HCT116 (cell line): ENCODE measurements at regions not wholly inside any gene's neighbourhood (a gene's known extent, or its start where the extent isn't known, plus 50 kb on each side); places are given as distances from the start of the nearest gene placed in this dataset.

ENCODE experiments used
- ATAC-seq: fragments of 200-7000 bp; cut with Tn5 transposase; 2 replicates; pipeline ENCODE4 v1.9.1; 2020; ENCODE audit warnings: mild to moderate bottlenecking, moderate library complexity
- BruUV-seq: library from RNA; stranded (reverse); fragments of 400-500 nt; replicated peaks from 2 replicates; lab custom pipeline; 2021; lab: Mats Ljungman, UMichigan
- CTCF ChIA-PET: fragments of 300-600 bp; sonication (Branson Sonifier 250); formaldehyde crosslinking; loops from one replicate; lab custom pipeline; 2021; ENCODE audit warnings: antibody characterized with exemption; lab: Charles Lee
- POLR2A ChIA-PET: fragments of 300-600, 350-600 bp; sonication (Branson Sonifier 250); formaldehyde crosslinking; loops from one replicate; lab custom pipeline; 2021; ENCODE audit warnings: antibody characterized with exemption; lab: Charles Lee
- RAD21 ChIA-PET, 2 experiments: fragments of 300-600 bp; sonication (Branson Sonifier 250); formaldehyde crosslinking; loops; one replicate each; lab custom pipeline; 2023; ENCODE audit warnings: low total read pairs in 2 of 2; ENCODE audit not compliant: uncharacterized antibody in 2 of 2, unreplicated experiment in 2 of 2, low non-redundant PET in 1 of 2; lab: Charles Lee
- DNase-seq: peaks from one replicate; pipeline ENCODE4 v3.0.0-alpha.2; 2010; ENCODE audit warnings: low read depth, low spot score
- H2AFZ ChIP-seq: fragments of 200-600 bp; shearing (Covaris generic), sonication (generic); 2 replicates; pipeline ENCODE4 v1.6.1; 2017; ENCODE audit warnings: low read depth, mixed run types, mixed read lengths, antibody characterized with exemption, low read length; ENCODE audit not compliant: poor library complexity, severe bottlenecking
- H3K27ac ChIP-seq: 2 replicates; pipeline ENCODE4 v1.5.1; 2012; ENCODE audit warnings: low read depth, low read length
- H3K27me3 ChIP-seq: fragments of 200-600 bp; sonication (generic); 2 replicates; pipeline ENCODE4 v1.6.1; 2016; ENCODE audit warnings: mixed run types, low read length, mixed read lengths; ENCODE audit not compliant: insufficient read depth
- H3K36me3 ChIP-seq, 2 experiments: fragments of 200-500 bp in 1 of 2; fragments of 200-600 bp in 1 of 2; sonication (Bioruptor generic) in 1 of 2; sonication (generic) in 1 of 2; 2 replicates each; pipeline versions ENCODE4 v1.5.1 to v1.6.1; 2014 to 2016; ENCODE audit warnings: low read length in 2 of 2, inconsistent platforms in 1 of 2, mixed read lengths in 1 of 2, mixed run types in 1 of 2; ENCODE audit not compliant: insufficient read depth in 2 of 2, control insufficient read depth in 1 of 2
- H3K4me1 ChIP-seq, 2 experiments: fragments of 200-600 bp in 1 of 2; sonication (generic) in 1 of 2; 2 replicates each; pipeline versions ENCODE4 v1.5.1 to v1.6.1; 2012 to 2017; ENCODE audit warnings: low read length in 2 of 2, inconsistent platforms in 1 of 2, mild to moderate bottlenecking in 1 of 2, mixed read lengths in 1 of 2, mixed run types in 1 of 2, moderate library complexity in 1 of 2; ENCODE audit not compliant: insufficient read depth in 2 of 2, control insufficient read depth in 1 of 2
- H3K4me2 ChIP-seq: fragments of 200-600 bp; sonication (generic); 2 replicates; pipeline ENCODE4 v1.6.1; 2017; ENCODE audit warnings: mixed run types, low read length, mixed read lengths
- H3K4me3 ChIP-seq, 2 experiments: fragments of 200-600 bp in 1 of 2; sonication (generic) in 1 of 2; replicated peaks in 1 of 2; 2 replicates each; pipeline ENCODE4 v1.5.1; 2011 to 2016; ENCODE audit warnings: low read length in 2 of 2, control low read depth in 1 of 2, low read depth in 1 of 2, mild to moderate bottlenecking in 1 of 2, mixed read lengths in 1 of 2, mixed run types in 1 of 2
- H3K79me2 ChIP-seq: fragments of 200-600 bp; sonication (generic); 2 replicates; pipeline ENCODE4 v1.6.1; 2017; ENCODE audit warnings: mild to moderate bottlenecking, mixed run types, low read length, moderate library complexity, mixed read lengths; ENCODE audit not compliant: insufficient read depth
- H3K9ac ChIP-seq: fragments of 200-600 bp; sonication (generic); 2 replicates; pipeline ENCODE4 v1.6.1; 2016; ENCODE audit warnings: low read length, mixed read lengths
- H3K9me2 ChIP-seq: fragments of 200-600 bp; sonication (generic), shearing (Covaris generic); 2 replicates; pipeline ENCODE4 v1.6.1; 2017; ENCODE audit warnings: mixed run types, mild to moderate bottlenecking, moderate library complexity; ENCODE audit not compliant: insufficient read depth
- H3K9me3 ChIP-seq, 2 experiments: fragments of 200-500 bp in 1 of 2; fragments of 200-600 bp in 1 of 2; sonication (Bioruptor generic) in 1 of 2; sonication (generic) in 1 of 2; 2 replicates each; pipeline ENCODE4 v1.6.1; 2014 to 2017; ENCODE audit warnings: low read length in 2 of 2, mixed read lengths in 2 of 2, inconsistent platforms in 1 of 2, low read depth in 1 of 2, mild to moderate bottlenecking in 1 of 2, mixed run types in 1 of 2, moderate library complexity in 1 of 2; ENCODE audit not compliant: control insufficient read depth in 1 of 2, insufficient read depth in 1 of 2
- H4K20me1 ChIP-seq: fragments of 200-600 bp; sonication (generic), shearing (Covaris generic); 2 replicates; pipeline ENCODE4 v1.6.1; 2017; ENCODE audit warnings: mixed run types, mild to moderate bottlenecking, moderate library complexity; ENCODE audit not compliant: insufficient read depth
- EGR1 ChIP-seq: IDR thresholded peaks from 2 replicates; pipeline ENCODE4 v1.6.1; 2012; ENCODE audit warnings: low read depth
- ELF1 ChIP-seq: IDR thresholded peaks from 2 replicates; pipeline ENCODE4 v1.6.1; 2012; ENCODE audit warnings: low read depth, borderline replicate concordance
- EZH2 ChIP-seq: fragments of 200-600 bp; sonication (generic); IDR thresholded peaks from 2 replicates; pipeline ENCODE4 v1.6.1; 2017; ENCODE audit warnings: antibody characterized with exemption, mixed run types
- EZH2phosphoT487 ChIP-seq: fragments of 200-600 bp; IDR thresholded peaks from 2 replicates; pipeline ENCODE4 v1.6.1; 2018; ENCODE audit warnings: antibody characterized with exemption, borderline replicate concordance
- FOSL1 ChIP-seq: IDR thresholded peaks from 2 replicates; pipeline ENCODE4 v1.6.1; 2012; ENCODE audit warnings: low read depth
- POLR2AphosphoS5 ChIP-seq: IDR thresholded peaks from 2 replicates; pipeline ENCODE4 v1.6.1; 2011; ENCODE audit warnings: mild to moderate bottlenecking, low read depth, low read length, moderate library complexity
- RAD21 ChIP-seq: IDR thresholded peaks from 2 replicates; pipeline ENCODE4 v1.6.1; 2012; ENCODE audit warnings: low read depth, mild to moderate bottlenecking
- SIN3A ChIP-seq: IDR thresholded peaks from 2 replicates; pipeline ENCODE4 v1.6.1; 2012; ENCODE audit warnings: low read depth
- TCF7L2 ChIP-seq: IDR thresholded peaks from 2 replicates; pipeline ENCODE4 v1.7.0; 2011; ENCODE audit warnings: borderline replicate concordance, inconsistent platforms; ENCODE audit not compliant: insufficient read depth, insufficient read length; ENCODE audit errors: extremely low read depth
- ZFX ChIP-seq: fragments of 450-650 bp; IDR thresholded peaks from 2 replicates; pipeline ENCODE4 v1.6.1; 2017
- ZNF274 ChIP-seq: fragments of 200-500 bp; sonication (Bioruptor generic); IDR thresholded peaks from 2 replicates; pipeline ENCODE4 v1.6.1; 2014; ENCODE audit warnings: mild to moderate bottlenecking, low read depth, low read length, inconsistent platforms
- intact Hi-C: fragments of 100-400 bp; cut with micrococcal nuclease; formaldehyde crosslinking; loops from 2 replicates; pipeline ENCODE4 v1.10.0; 2022
- TF ChIP-seq, protein P1 (sequence below): IDR thresholded peaks from 2 replicates; pipeline ENCODE4 v1.6.1; 2012
- TF ChIP-seq, protein P2 (sequence below), 3 experiments: fragments of 200-600 bp in 1 of 3; sonication (generic) in 1 of 3; IDR thresholded peaks in 2 of 3; conservative IDR thresholded peaks in 1 of 3; 2 replicates each; pipeline ENCODE4 v1.5.1; 2012 to 2017; ENCODE audit warnings: low read depth in 2 of 3, low read length in 2 of 3, antibody characterized with exemption in 1 of 3, borderline replicate concordance in 1 of 3, control low read depth in 1 of 3, mild to moderate bottlenecking in 1 of 3, mixed read lengths in 1 of 3, mixed run types in 1 of 3, moderate library complexity in 1 of 3; ENCODE audit not compliant: insufficient read depth in 1 of 3
- TF ChIP-seq, protein P3 (sequence below): IDR thresholded peaks from 2 replicates; pipeline ENCODE4 v1.6.1; 2011; ENCODE audit warnings: mild to moderate bottlenecking, low read length, moderate library complexity; ENCODE audit not compliant: insufficient replicate concordance; ENCODE audit errors: extremely low read depth

DNA sequence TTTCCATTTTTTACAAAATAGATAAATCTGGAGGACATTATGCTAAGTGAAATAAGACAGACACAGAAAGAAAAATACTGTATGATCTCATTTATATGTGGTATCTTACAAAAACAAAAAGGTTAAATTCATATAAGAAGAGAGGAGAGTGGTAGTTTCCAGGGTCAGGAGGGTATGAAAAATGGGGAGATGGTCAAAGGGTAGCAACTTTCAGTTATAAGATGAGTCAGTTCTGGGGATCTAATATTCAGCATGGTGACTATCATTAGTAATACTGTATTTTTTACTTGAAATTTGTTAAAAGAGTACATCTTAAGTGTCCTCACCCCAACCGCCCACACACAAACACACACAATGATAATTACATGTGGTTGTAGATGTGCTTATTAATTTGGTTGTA, 1250.1 kb downstream of the SORCS1 start:
- H3K79me2 ChIP-seq = no peaks in the 10 kb centered on the region
- no peaks in the 10 kb centered on the region for H3K4me1 ChIP-seq
- H2AFZ ChIP-seq = no peak overlapping the region
- H3K4me2 ChIP-seq = no peak overlapping the region
- no peaks in the 10 kb centered on the region for H3K27me3 ChIP-seq
- no peak overlapping the region for H3K4me3 ChIP-seq
- ChIA-PET POLR2A (no interaction called here), CTCF (no interaction called here), RAD21 (no interaction called here)
- ATAC-seq (no peak), DNase-seq (no peak)
- H3K36me3 ChIP-seq = no peaks in the 10 kb centered on the region
- no peak overlapping the region for H3K27ac ChIP-seq
- H3K9me2 ChIP-seq = no peaks in the 10 kb centered on the region
- H3K9me3 ChIP-seq = peaks cover 5 to 33% of the 10 kb centered on the region in 2 experiments; a peak in 3 of 4 replicates
- TF ChIP-seq TCF7L2 (no peak), EZH2 (no peak), RAD21 (no peak), EGR1 (no peak), ELF1 (no peak), FOSL1 (no peak), SIN3A (no peak), ZFX (no peak), ZNF274 (no peak), POLR2AphosphoS5 (no peak), EZH2phosphoT487 (no peak)
- TF ChIP-seq, protein P1, sequence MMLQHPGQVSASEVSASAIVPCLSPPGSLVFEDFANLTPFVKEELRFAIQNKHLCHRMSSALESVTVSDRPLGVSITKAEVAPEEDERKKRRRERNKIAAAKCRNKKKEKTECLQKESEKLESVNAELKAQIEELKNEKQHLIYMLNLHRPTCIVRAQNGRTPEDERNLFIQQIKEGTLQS = no peak
- TF ChIP-seq, all 23 proteins: peak for 0
- intact Hi-C loops = no loop called here
- Histone ChIP-seq H4K20me1 (no peaks in the 10 kb centered on the region), H3K9ac (no peak overlapping the region)
- no TSS peak for BruUV-seq

DNA sequence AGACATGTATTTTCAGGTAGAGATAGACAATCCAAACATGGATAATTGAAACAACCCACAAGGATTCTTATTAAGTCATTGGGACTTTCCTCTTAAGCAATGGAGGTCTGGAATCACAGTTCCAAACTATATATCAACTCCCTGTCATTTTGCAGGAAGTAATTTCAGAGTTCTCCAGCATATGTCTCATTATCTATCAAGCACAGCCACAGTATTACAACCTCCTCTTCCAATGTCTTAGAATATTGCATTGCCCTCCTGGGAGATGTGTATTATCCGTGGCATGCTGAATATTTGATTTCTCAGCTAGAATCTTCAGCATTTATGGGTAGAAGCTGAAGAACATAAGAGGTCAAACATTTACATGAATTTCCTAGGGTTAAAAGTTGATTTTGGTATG, 1255.8 kb downstream of the SORCS1 start:
- ChIA-PET POLR2A (no interaction called here), RAD21 (no interaction called here), CTCF (no interaction called here)
- no peak overlapping the region for H3K4me3 ChIP-seq
- no peaks in the 10 kb centered on the region for H3K36me3 ChIP-seq
- H3K27ac ChIP-seq = no peak overlapping the region
- no peaks in the 10 kb centered on the region for H3K79me2 ChIP-seq
- H3K4me1 ChIP-seq = no peaks in the 10 kb centered on the region
- no peaks in the 10 kb centered on the region for H3K27me3 ChIP-seq
- DNase-seq (no peak), ATAC-seq (no peak)
- no peak overlapping the region for H3K9ac ChIP-seq
- H2AFZ ChIP-seq = no peak overlapping the region
- H3K9me2 ChIP-seq = no peaks in the 10 kb centered on the region
- peaks cover 29% of the 10 kb centered on the region in 2 experiments; a peak in 2 of 4 replicates for H3K9me3 ChIP-seq
- BruUV-seq = no TSS peak
- no peaks in the 10 kb centered on the region for H4K20me1 ChIP-seq
- intact Hi-C loops = no loop called here
- H3K4me2 ChIP-seq = no peak overlapping the region
- TF ChIP-seq EZH2 (no peak), ZFX (no peak)
- TF ChIP-seq, protein P2, sequence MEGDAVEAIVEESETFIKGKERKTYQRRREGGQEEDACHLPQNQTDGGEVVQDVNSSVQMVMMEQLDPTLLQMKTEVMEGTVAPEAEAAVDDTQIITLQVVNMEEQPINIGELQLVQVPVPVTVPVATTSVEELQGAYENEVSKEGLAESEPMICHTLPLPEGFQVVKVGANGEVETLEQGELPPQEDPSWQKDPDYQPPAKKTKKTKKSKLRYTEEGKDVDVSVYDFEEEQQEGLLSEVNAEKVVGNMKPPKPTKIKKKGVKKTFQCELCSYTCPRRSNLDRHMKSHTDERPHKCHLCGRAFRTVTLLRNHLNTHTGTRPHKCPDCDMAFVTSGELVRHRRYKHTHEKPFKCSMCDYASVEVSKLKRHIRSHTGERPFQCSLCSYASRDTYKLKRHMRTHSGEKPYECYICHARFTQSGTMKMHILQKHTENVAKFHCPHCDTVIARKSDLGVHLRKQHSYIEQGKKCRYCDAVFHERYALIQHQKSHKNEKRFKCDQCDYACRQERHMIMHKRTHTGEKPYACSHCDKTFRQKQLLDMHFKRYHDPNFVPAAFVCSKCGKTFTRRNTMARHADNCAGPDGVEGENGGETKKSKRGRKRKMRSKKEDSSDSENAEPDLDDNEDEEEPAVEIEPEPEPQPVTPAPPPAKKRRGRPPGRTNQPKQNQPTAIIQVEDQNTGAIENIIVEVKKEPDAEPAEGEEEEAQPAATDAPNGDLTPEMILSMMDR (IDR thresholded peaks at IDR 0.05 in 2 of 3, conservative IDR thresholded peaks at IDR 0.05 in 1 of 3; ENCODE audit: borderline replicate concordance in 1 of 3, insufficient read depth in 1 of 3, low read depth in 2 of 3, low read length in 2 of 3) = no peak
- TF ChIP-seq, protein P3, sequence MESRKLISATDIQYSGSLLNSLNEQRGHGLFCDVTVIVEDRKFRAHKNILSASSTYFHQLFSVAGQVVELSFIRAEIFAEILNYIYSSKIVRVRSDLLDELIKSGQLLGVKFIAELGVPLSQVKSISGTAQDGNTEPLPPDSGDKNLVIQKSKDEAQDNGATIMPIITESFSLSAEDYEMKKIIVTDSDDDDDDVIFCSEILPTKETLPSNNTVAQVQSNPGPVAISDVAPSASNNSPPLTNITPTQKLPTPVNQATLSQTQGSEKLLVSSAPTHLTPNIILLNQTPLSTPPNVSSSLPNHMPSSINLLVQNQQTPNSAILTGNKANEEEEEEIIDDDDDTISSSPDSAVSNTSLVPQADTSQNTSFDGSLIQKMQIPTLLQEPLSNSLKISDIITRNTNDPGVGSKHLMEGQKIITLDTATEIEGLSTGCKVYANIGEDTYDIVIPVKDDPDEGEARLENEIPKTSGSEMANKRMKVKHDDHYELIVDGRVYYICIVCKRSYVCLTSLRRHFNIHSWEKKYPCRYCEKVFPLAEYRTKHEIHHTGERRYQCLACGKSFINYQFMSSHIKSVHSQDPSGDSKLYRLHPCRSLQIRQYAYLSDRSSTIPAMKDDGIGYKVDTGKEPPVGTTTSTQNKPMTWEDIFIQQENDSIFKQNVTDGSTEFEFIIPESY = no peak
